BE2C (cell line): ENCODE measurements at regions not wholly inside any gene's neighbourhood (a gene's known extent, or its start where the extent isn't known, plus 50 kb on each side); places are given as distances from the start of the nearest gene placed in this dataset.

Experiments used
- DNase-seq: peaks from one replicate; pipeline ENCODE4 v3.0.0-alpha.2; 2020
- H3K27me3 ChIP-seq: fragments of 250-450 bp; sonication (Bioruptor Pico); 2 replicates; pipeline ENCODE4 v1.5.1; 2020; ENCODE audit warnings: mild to moderate bottlenecking
- H3K36me3 ChIP-seq: fragments of 250-450 bp; sonication (Bioruptor Pico); 2 replicates; pipeline ENCODE4 v1.5.1; 2020; ENCODE audit warnings: mild to moderate bottlenecking
- H3K4me1 ChIP-seq: fragments of 250-450 bp; sonication (Bioruptor Pico); 2 replicates; pipeline ENCODE4 v1.5.1; 2020
- H3K4me3 ChIP-seq: 2 replicates; pipeline ENCODE4 v1.5.1; 2011; ENCODE audit warnings: low read depth, low read length
- H3K9me3 ChIP-seq: fragments of 250-450 bp; sonication (Bioruptor Pico); 2 replicates; pipeline ENCODE4 v1.5.1; 2020
- CTCF ChIP-seq: IDR thresholded peaks from 2 replicates; pipeline ENCODE4 v1.5.1; 2012; ENCODE audit warnings: mild to moderate bottlenecking, low read depth, low read length

GRCh38 chr20:4476903-4477500, 209.3 kb upstream of the PRNP start:
- Histone ChIP-seq H3K9me3 (no peaks in the 10 kb centered on the region), H3K4me3 (no peak overlapping the region), H3K4me1 (no peaks in the 10 kb centered on the region), H3K36me3 (no peaks in the 10 kb centered on the region), H3K27me3 (no peaks in the 10 kb centered on the region; the same call in 1 of the 2 replicates)
- DNase-seq = no peak
- no peak for TF ChIP-seq CTCF

- DNase-seq = no peak
- Histone ChIP-seq H3K36me3 (no peaks in the 10 kb centered on the region), H3K27me3 (no peaks in the 10 kb centered on the region), H3K4me1 (no peaks in the 10 kb centered on the region), H3K4me3 (no peak overlapping the region), H3K9me3 (no peaks in the 10 kb centered on the region)
- TF ChIP-seq CTCF = no peak
These were observed 213.3 kb upstream of the PRNP start for GRCh38 chr20:4472906-4473305.

GRCh38 chr20:4471221-4471620, 215.0 kb upstream of the PRNP start:
- Histone ChIP-seq H3K9me3 (no peaks in the 10 kb centered on the region), H3K4me3 (no peak overlapping the region), H3K36me3 (no peaks in the 10 kb centered on the region), H3K4me1 (no peaks in the 10 kb centered on the region), H3K27me3 (no peaks in the 10 kb centered on the region)
- TF ChIP-seq CTCF = no peak
- no peak for DNase-seq

GRCh38 chr20:4470375-4470774, 215.9 kb upstream of the PRNP start:
- no peak for DNase-seq
- Histone ChIP-seq H3K27me3 (no peaks in the 10 kb centered on the region), H3K9me3 (no peaks in the 10 kb centered on the region)

GRCh38 chr20:4469910-4470309, 216.3 kb upstream of the PRNP start:
- TF ChIP-seq CTCF = no peak
- Histone ChIP-seq H3K4me1 (no peaks in the 10 kb centered on the region), H3K27me3 (no peaks in the 10 kb centered on the region), H3K9me3 (no peaks in the 10 kb centered on the region), H3K4me3 (no peak overlapping the region), H3K36me3 (no peaks in the 10 kb centered on the region)
- DNase-seq = no peak

More at GRCh38 chr20:4470375-4470774, 215.9 kb upstream of the PRNP start:
- H3K4me3 ChIP-seq = no peak overlapping the region
- H3K4me1 ChIP-seq = no peaks in the 10 kb centered on the region
- no peak for TF ChIP-seq CTCF
- H3K36me3 ChIP-seq = no peaks in the 10 kb centered on the region

- TF ChIP-seq CTCF = no peak
- Histone ChIP-seq H3K4me1 (no peaks in the 10 kb centered on the region), H3K36me3 (no peaks in the 10 kb centered on the region), H3K9me3 (no peaks in the 10 kb centered on the region), H3K27me3 (no peaks in the 10 kb centered on the region), H3K4me3 (no peak overlapping the region)
- DNase-seq = no peak
These were observed 218.1 kb upstream of the PRNP start for GRCh38 chr20:4468114-4468513.
